IMR-90 (cell line): ENCODE measurements at regions not wholly inside any gene's neighbourhood (a gene's known extent, or its start where the extent isn't known, plus 50 kb on each side); places are given as distances from the start of the nearest gene placed in this dataset.

Experiments used
- ATAC-seq: fragments of 200-7000 bp; cut with Tn5 transposase; 2 replicates; pipeline ENCODE4 v1.9.1; 2020; ENCODE audit warnings: low read depth, mild to moderate bottlenecking, moderate library complexity
- BruUV-seq: library from RNA; stranded (reverse); fragments of 400-500 nt; replicated peaks from 2 replicates; lab custom pipeline; 2021; lab: Mats Ljungman, UMichigan
- CTCF ChIA-PET: fragments of 300-600 bp; formaldehyde crosslinking; extraction: SDS; loops from one replicate; lab custom pipeline; 2021; ENCODE audit warnings: antibody characterized with exemption; lab: Yijun Ruan, JAX
- POLR2A ChIA-PET: fragments of 300-600 bp; sonication (Branson Sonifier 250); formaldehyde crosslinking; loops from one replicate; lab custom pipeline; 2022; ENCODE audit warnings: antibody characterized with exemption; ENCODE audit not compliant: unreplicated experiment; lab: Charles Lee
- DNase-seq: peaks from one replicate; pipeline ENCODE4 v3.0.0; 2013
- H2AFZ ChIP-seq: replicated peaks from 2 replicates; pipeline ENCODE3; 2013; ENCODE audit warnings: low read length, mild to moderate bottlenecking; ENCODE audit not compliant: poor library complexity
- H2AK5ac ChIP-seq: 2 replicates; pipeline ENCODE4 v1.6.1; 2013; ENCODE audit warnings: low read depth, low read length, inconsistent platforms
- H2AK9ac ChIP-seq: replicated peaks from 2 replicates; pipeline ENCODE3; 2013; ENCODE audit warnings: mild to moderate bottlenecking, low read depth, low read length, moderate library complexity; ENCODE audit not compliant: poor library complexity
- H2BK120ac ChIP-seq: 2 replicates; pipeline ENCODE4 v1.6.1; 2013; ENCODE audit warnings: low read depth, low read length, inconsistent platforms
- H2BK15ac ChIP-seq: 3 replicates; pipeline ENCODE4 v1.6.1; 2013; ENCODE audit warnings: low read depth, low read length, inconsistent platforms
- H2BK20ac ChIP-seq: 2 replicates; pipeline ENCODE4 v1.6.1; 2013; ENCODE audit warnings: low read depth, mild to moderate bottlenecking, inconsistent platforms, low read length, moderate library complexity
- H2BK5ac ChIP-seq: 2 replicates; pipeline ENCODE4 v1.6.1; 2013; ENCODE audit warnings: mild to moderate bottlenecking, low read depth, low read length, inconsistent platforms; ENCODE audit not compliant: poor library complexity, severe bottlenecking
- H3K14ac ChIP-seq: replicated peaks from 2 replicates; pipeline ENCODE4 v1.6.1; 2013; ENCODE audit warnings: low read depth, low read length, inconsistent platforms
- H3K18ac ChIP-seq: 2 replicates; pipeline ENCODE4 v1.6.1; 2013; ENCODE audit warnings: low read depth, low read length, control low read depth
- H3K23ac ChIP-seq: 2 replicates; pipeline ENCODE4 v1.6.1; 2013; ENCODE audit warnings: low read depth, low read length, inconsistent platforms
- H3K27ac ChIP-seq: 2 replicates; pipeline ENCODE4 v1.5.1; 2013; ENCODE audit warnings: mild to moderate bottlenecking, control low read depth, low read length; ENCODE audit not compliant: insufficient read depth
- H3K27me3 ChIP-seq: 2 replicates; pipeline ENCODE4 v1.6.1; 2013; ENCODE audit warnings: low read length; ENCODE audit not compliant: control insufficient read depth, insufficient read depth
- H3K36me3 ChIP-seq: 2 replicates; pipeline ENCODE4 v1.6.1; 2013; ENCODE audit warnings: low read length, mixed read lengths; ENCODE audit not compliant: control insufficient read depth, insufficient read depth
- H3K4ac ChIP-seq: 2 replicates; pipeline ENCODE4 v1.6.1; 2013; ENCODE audit warnings: low read depth, low read length, inconsistent platforms
- H3K4me1 ChIP-seq: 2 replicates; pipeline ENCODE4 v1.6.1; 2013; ENCODE audit warnings: low read length, mixed read lengths; ENCODE audit not compliant: control insufficient read depth, insufficient read depth
- H3K4me2 ChIP-seq: 2 replicates; pipeline ENCODE4 v1.6.1; 2013; ENCODE audit warnings: low read depth, mild to moderate bottlenecking, control low read depth, low read length, moderate library complexity
- H3K4me3 ChIP-seq: 2 replicates; pipeline ENCODE4 v1.5.1; 2013; ENCODE audit warnings: low read depth, mild to moderate bottlenecking, control low read depth, low read length, moderate library complexity; ENCODE audit not compliant: insufficient read depth
- H3K56ac ChIP-seq: 2 replicates; pipeline ENCODE4 v1.6.1; 2013; ENCODE audit warnings: low read length, inconsistent platforms; ENCODE audit not compliant: insufficient read depth; ENCODE audit errors: extremely low read depth
- H3K79me1 ChIP-seq, 2 experiments: 2 replicates each; pipeline ENCODE4 v1.6.1; 2013; ENCODE audit warnings: low read length in 2 of 2, inconsistent platforms in 1 of 2, low read depth in 1 of 2
- H3K9ac ChIP-seq: 2 replicates; pipeline ENCODE4 v1.6.1; 2013; ENCODE audit warnings: low read depth, low read length, control low read depth
- H3K9me1 ChIP-seq: 2 replicates; pipeline ENCODE4 v1.6.1; 2013; ENCODE audit warnings: low read length, inconsistent platforms; ENCODE audit not compliant: insufficient read depth
- H3K9me3 ChIP-seq: 2 replicates; pipeline ENCODE4 v1.6.1; 2013; ENCODE audit warnings: low read length; ENCODE audit not compliant: control insufficient read depth, insufficient read depth
- H4K20me1 ChIP-seq: 2 replicates; pipeline ENCODE4 v1.6.1; 2013; ENCODE audit warnings: low read length, inconsistent platforms; ENCODE audit not compliant: insufficient read depth
- H4K5ac ChIP-seq: 2 replicates; pipeline ENCODE4 v1.6.1; 2013; ENCODE audit warnings: mild to moderate bottlenecking, low read depth, low read length, control low read depth
- H4K8ac ChIP-seq, 2 experiments: 2 replicates each; pipeline ENCODE4 v1.6.1; 2013; ENCODE audit warnings: low read depth in 2 of 2, low read length in 2 of 2, control low read depth in 1 of 2, inconsistent platforms in 1 of 2
- H4K91ac ChIP-seq: 2 replicates; pipeline ENCODE4 v1.6.1; 2013; ENCODE audit warnings: low read depth, low read length, inconsistent platforms; ENCODE audit not compliant: insufficient read depth
- BHLHE40 ChIP-seq: fragments of 150-350 bp; IDR thresholded peaks from 2 replicates; pipeline ENCODE4 v1.6.1; 2016; ENCODE audit warnings: mild to moderate bottlenecking, low read depth, low read length
- CEBPB ChIP-seq: IDR thresholded peaks from 2 replicates; pipeline ENCODE4 v1.6.1; 2012; ENCODE audit warnings: low read depth, low read length, improper control_type of control experiment
- ELK1 ChIP-seq: fragments of 150-350 bp; IDR thresholded peaks from 2 replicates; pipeline ENCODE4 v1.6.1; 2016; ENCODE audit warnings: low read depth, mild to moderate bottlenecking, low read length, moderate library complexity, borderline replicate concordance
- FOS ChIP-seq: fragments of 150-350 bp; IDR thresholded peaks from 2 replicates; pipeline ENCODE4 v1.6.1; 2016; ENCODE audit warnings: low read depth, low read length
- MAFK ChIP-seq: IDR thresholded peaks from 2 replicates; pipeline ENCODE4 v1.6.1; 2012; ENCODE audit warnings: low read depth, low read length, improper control_type of control experiment
- MAZ ChIP-seq: IDR thresholded peaks from 2 replicates; pipeline ENCODE4 v1.6.1; 2012; ENCODE audit warnings: low read depth, mild to moderate bottlenecking, low read length, improper control_type of control experiment, moderate library complexity, borderline replicate concordance
- MXI1 ChIP-seq: IDR thresholded peaks from 2 replicates; pipeline ENCODE4 v1.6.1; 2012; ENCODE audit warnings: low read depth, mild to moderate bottlenecking, low read length, moderate library complexity, borderline replicate concordance
- NFE2L2 ChIP-seq: fragments of 150-350 bp; IDR thresholded peaks from 2 replicates; pipeline ENCODE4 v1.6.1; 2016; ENCODE audit warnings: low read depth, mild to moderate bottlenecking, low read length
- RAD21 ChIP-seq: IDR thresholded peaks from 2 replicates; pipeline ENCODE4 v1.6.1; 2012; ENCODE audit warnings: low read length, improper control_type of control experiment
- RCOR1 ChIP-seq: IDR thresholded peaks from 2 replicates; pipeline ENCODE4 v1.6.1; 2012; ENCODE audit warnings: mild to moderate bottlenecking, low read length, improper control_type of control experiment; ENCODE audit not compliant: insufficient replicate concordance
- SMC3 ChIP-seq: fragments of 150-350 bp; IDR thresholded peaks from 2 replicates; pipeline ENCODE4 v1.6.1; 2016; ENCODE audit warnings: low read depth, mild to moderate bottlenecking, antibody characterized with exemption, low read length, moderate library complexity
- USF2 ChIP-seq: fragments of 150-350 bp; IDR thresholded peaks from 2 replicates; pipeline ENCODE4 v1.6.1; 2017; ENCODE audit warnings: mild to moderate bottlenecking, antibody characterized with exemption, low read length, low read depth
- dilution Hi-C: fragments of 300-500 bp; cut with HindIII; formaldehyde crosslinking; loops from one replicate; pipeline ENCODE4 v1.14.3; 2018; ENCODE audit warnings: low sequenced_read_pairs; ENCODE audit not compliant: unreplicated experiment
- in situ Hi-C: fragments of 300-500 bp; cut with MboI; formaldehyde crosslinking; loops from 3 replicates; pipeline ENCODE4 v1.14.3; 2019; ENCODE audit warnings: low sequenced_read_pairs, inconsistent platforms, mixed read lengths
- intact Hi-C: fragments of 100-400 bp; cut with micrococcal nuclease; formaldehyde crosslinking; loops from 2 replicates; pipeline ENCODE4 v1.10.0; 2022

GRCh38 chr13:67754012-67754411 lies 523.9 kb upstream of the PCDH9 start:
- no peaks in the 10 kb centered on the region for H3K4me1 ChIP-seq
- dilution Hi-C loops, result no loop called here

More at GRCh38 chr13:67754012-67754411, 523.9 kb upstream of the PCDH9 start:
- Histone ChIP-seq H3K27me3 (no peaks in the 10 kb centered on the region), H4K20me1 (no peaks in the 10 kb centered on the region), H4K5ac (no peak overlapping the region), H4K91ac (no peak overlapping the region), H2BK20ac (no peak overlapping the region), H2BK5ac (no peak overlapping the region), H3K23ac (no peak overlapping the region), H3K4ac (no peak overlapping the region), H2BK15ac (no peak overlapping the region), H2AK5ac (no peak overlapping the region), H2AK9ac (no peak overlapping the region), H3K4me2 (no peak overlapping the region), H2BK120ac (no peak overlapping the region), H3K18ac (no peak overlapping the region), H2AFZ (no peak overlapping the region), H3K27ac (no peak overlapping the region), H3K9me3 (no peaks in the 10 kb centered on the region; the same call in 1 of the 2 replicates), H3K9ac (no peak overlapping the region), H3K56ac (no peak overlapping the region), H3K36me3 (no peaks in the 10 kb centered on the region), H3K4me3 (no peak overlapping the region), H4K8ac (no peak overlapping the region), H3K79me1 (no peaks in the 10 kb centered on the region), H3K14ac (no peak overlapping the region), H3K9me1 (no peaks in the 10 kb centered on the region)
- TF ChIP-seq MAZ (no peak), MAFK (no peak), ELK1 (no peak), BHLHE40 (no peak), RAD21 (no peak), USF2 (no peak), SMC3 (no peak), FOS (no peak), CEBPB (no peak), MXI1 (no peak), NFE2L2 (no peak), RCOR1 (no peak)
- ATAC-seq (no peak), DNase-seq (no peak)
- BruUV-seq, result no TSS peak
- CTCF ChIA-PET, result no interaction called here
- in situ Hi-C loops (no loop called here), intact Hi-C loops (no loop called here)
- POLR2A ChIA-PET, result no interaction called here
